Tibial nerve (tissue), 4 donors: ENCODE measurements at regions not wholly inside any gene's neighbourhood (a gene's known extent, or its start where the extent isn't known, plus 50 kb on each side); places are given as distances from the start of the nearest gene placed in this dataset.

Source experiments
- DNase-seq, 2 donors: peaks; one replicate each; pipeline ENCODE4 v3.0.0-alpha.2; 2019; ENCODE audit warnings: low spot score in 2 of 2
- H3K27ac ChIP-seq, 4 donors: fragments of 200-600 bp; sonication (generic) in 3 of 4; one replicate each; pipeline ENCODE4 v1.5.1; 2017 to 2019; ENCODE audit warnings: mild to moderate bottlenecking in 1 of 4
- H3K27me3 ChIP-seq, 2 donors: fragments of 200-600 bp; sonication (generic) in 1 of 2; one replicate each; pipeline versions ENCODE4 v1.5.1 to v1.6.0; 2017 to 2019
- H3K36me3 ChIP-seq, 3 donors: fragments of 200-600 bp; sonication (generic); one replicate each; pipeline ENCODE4 v1.5.1; 2018 to 2019
- H3K4me1 ChIP-seq, 4 donors: fragments of 200-600 bp; sonication (generic) in 3 of 4; one replicate each; pipeline ENCODE4 v1.5.1; 2017 to 2019
- H3K4me3 ChIP-seq, 4 donors: fragments of 200-600 bp; sonication (generic) in 3 of 4; one replicate each; pipeline ENCODE4 v1.5.1; 2017 to 2019; ENCODE audit warnings: mild to moderate bottlenecking in 1 of 4, moderate library complexity in 1 of 4
- H3K9me3 ChIP-seq, 4 donors: fragments of 200-600 bp; sonication (generic) in 3 of 4; one replicate each; pipeline ENCODE4 v1.5.1; 2017 to 2019
- CTCF ChIP-seq, 5 experiments: fragments of 200-600 bp in 3 of 5; fragments of 450-650 bp in 2 of 5; sonication (generic) in 3 of 5; IDR thresholded peaks; one replicate each; pipeline ENCODE4 v1.5.1; 2016 to 2019; ENCODE audit warnings: antibody characterized with exemption in 5 of 5, mild to moderate bottlenecking in 3 of 5, moderate library complexity in 2 of 5
- EP300 ChIP-seq, 2 donors: sonication (generic); formaldehyde crosslinking; IDR thresholded peaks; one replicate each; pipeline ENCODE4 v1.6.1; 2017; ENCODE audit warnings: antibody characterized with exemption in 2 of 2, mild to moderate bottlenecking in 1 of 2
- POLR2A ChIP-seq, 2 donors: fragments of 450-650 bp; IDR thresholded peaks; one replicate each; pipeline ENCODE4 v1.6.1; 2017; ENCODE audit warnings: antibody characterized with exemption in 2 of 2, mild to moderate bottlenecking in 2 of 2, moderate library complexity in 2 of 2
- WGBS, 2 donors: methylation state at CpG; one replicate each; pipeline ENCODE4 v1.1.5; 2018; 5-methylcytosine and 5-hydroxymethylcytosine counted together

GRCh38 chr9:134272302-134273023, 53.8 kb upstream of the RXRA start:
- WGBS, 2 donors: 74 to 78% methylated on average over 19 to 20 of the region's 21 CpGs
- Histone ChIP-seq H3K36me3 (no peaks in the 10 kb centered on the region), H3K4me1 (peaks cover 0 to 5% (median 0%) of the 10 kb centered on the region in 4 donors), H3K4me3 (no peak overlapping the region), H3K9me3 (no peaks in the 10 kb centered on the region), H3K27me3 (peaks cover 0 to 5% of the 10 kb centered on the region in 2 donors), H3K27ac (no peak overlapping the region)
- TF ChIP-seq EP300 (IDR thresholded peaks at IDR 0.05) (no peak), POLR2A (IDR thresholded peaks at IDR 0.05) (no peak), CTCF (IDR thresholded peaks at IDR 0.05) (no peak)
- DNase-seq: no peak

- H3K4me1 ChIP-seq: no peaks in the 10 kb centered on the region
- TF ChIP-seq EP300 (IDR thresholded peaks at IDR 0.05) (no peak), POLR2A (IDR thresholded peaks at IDR 0.05) (no peak), CTCF (IDR thresholded peaks at IDR 0.05) (no peak)
- H3K27me3 ChIP-seq: peaks cover 0 to 5% of the 10 kb centered on the region in 2 donors
- DNase-seq: no peak
- H3K36me3 ChIP-seq: no peaks in the 10 kb centered on the region
- no peak overlapping the region for H3K4me3 ChIP-seq
- no peaks in the 10 kb centered on the region for H3K9me3 ChIP-seq
- 96 to 99% methylated on average over 5 of the region's 5 CpGs for WGBS, 2 donors
- H3K27ac ChIP-seq: no peak overlapping the region
These were observed 52.6 kb upstream of the RXRA start for GRCh38 chr9:134273647-134274046.

GRCh38 chr9:134275375-134275774, 50.9 kb upstream of the RXRA start:
- H3K4me3 ChIP-seq: no peak overlapping the region
- 51 to 58% methylated on average over 9 of the region's 9 CpGs for WGBS, 2 donors
- peaks cover 0 to 5% of the 10 kb centered on the region in 2 donors for H3K27me3 ChIP-seq
- TF ChIP-seq EP300 (IDR thresholded peaks at IDR 0.05): no peak
- no peak for TF ChIP-seq CTCF (IDR thresholded peaks at IDR 0.05)
- TF ChIP-seq POLR2A (IDR thresholded peaks at IDR 0.05): no peak
- no peak for DNase-seq
- H3K4me1 ChIP-seq: no peaks in the 10 kb centered on the region
- H3K9me3 ChIP-seq: no peaks in the 10 kb centered on the region
- no peaks in the 10 kb centered on the region for H3K36me3 ChIP-seq
- H3K27ac ChIP-seq: no peak overlapping the region

GRCh38 chr9:134276453-134277245, 49.6 kb upstream of the RXRA start:
- no peaks in the 10 kb centered on the region for H3K4me1 ChIP-seq
- no peak for DNase-seq
- H3K4me3 ChIP-seq: no peak overlapping the region
- no peaks in the 10 kb centered on the region for H3K36me3 ChIP-seq
- 49 to 52% methylated on average over 13 of the region's 13 CpGs for WGBS, 2 donors
- H3K27me3 ChIP-seq: peaks cover 0 to 5% of the 10 kb centered on the region in 2 donors
- H3K9me3 ChIP-seq: no peaks in the 10 kb centered on the region
- no peak for TF ChIP-seq POLR2A (IDR thresholded peaks at IDR 0.05)
- no peak for TF ChIP-seq CTCF (IDR thresholded peaks at IDR 0.05)
- no peak for TF ChIP-seq EP300 (IDR thresholded peaks at IDR 0.05)
- H3K27ac ChIP-seq: no peak overlapping the region
